Endothelial cell of umbilical vein (primary cell): ENCODE measurements at regions not wholly inside any gene's neighbourhood (a gene's known extent, or its start where the extent isn't known, plus 50 kb on each side); places are given as distances from the start of the nearest gene placed in this dataset.

ENCODE experiments used
- BruUV-seq: library from RNA; stranded (reverse); fragments of 400-500 nt; replicated peaks from 2 replicates; lab custom pipeline; 2021; lab: Mats Ljungman, UMichigan
- CTCF ChIA-PET: fragments of 300-600, 350-600 bp; sonication (Branson Sonifier 250); formaldehyde crosslinking; loops from one replicate; lab custom pipeline; 2021; ENCODE audit warnings: antibody characterized with exemption, inconsistent platforms; lab: Charles Lee
- POLR2A ChIA-PET: fragments of 300-600, 350-600 bp; sonication (Branson Sonifier 250); formaldehyde crosslinking; loops from one replicate; lab custom pipeline; 2021; ENCODE audit warnings: antibody characterized with exemption, inconsistent platforms; lab: Charles Lee
- DNase-seq: peaks from one replicate; pipeline ENCODE4 v3.0.0-alpha.2; 2011; ENCODE audit warnings: low read depth, low spot score
- FAIRE-seq: peaks from 2 replicates; lab custom pipeline; 2011; peaks lifted over from hg19 to GRCh38; lab: Jason Lieb, UNC
- H2AFZ ChIP-seq: 2 replicates; pipeline ENCODE4 v1.6.0; 2012; ENCODE audit warnings: low read depth, low read length, control low read depth, inconsistent platforms
- H3K27ac ChIP-seq: 2 replicates; pipeline ENCODE4 v1.5.1; 2011; ENCODE audit warnings: low read depth, mild to moderate bottlenecking, control low read depth, low read length, moderate library complexity; ENCODE audit not compliant: insufficient read depth
- H3K27me3 ChIP-seq, 2 experiments: 2 replicates each; pipeline versions ENCODE4 v1.6.0 to v1.6.1; 2011; ENCODE audit warnings: low read length in 2 of 2, mixed read lengths in 1 of 2; ENCODE audit not compliant: control insufficient read depth in 2 of 2, insufficient read depth in 2 of 2
- H3K36me3 ChIP-seq, 2 experiments: 2 replicates in 1 of 2; 3 replicates in 1 of 2; pipeline ENCODE4 v1.5.1; 2011; ENCODE audit warnings: low read length in 2 of 2, mild to moderate bottlenecking in 1 of 2, moderate library complexity in 1 of 2; ENCODE audit not compliant: control insufficient read depth in 2 of 2, insufficient read depth in 2 of 2; ENCODE audit errors: extremely low read depth in 1 of 2
- H3K4me1 ChIP-seq: 3 replicates; pipeline ENCODE4 v1.5.1; 2011; ENCODE audit warnings: mild to moderate bottlenecking, low read length; ENCODE audit not compliant: control insufficient read depth, insufficient read depth; ENCODE audit errors: extremely low read depth
- H3K4me2 ChIP-seq: 2 replicates; pipeline ENCODE4 v1.6.1; 2011; ENCODE audit warnings: low read length, control low read depth, mixed read lengths; ENCODE audit not compliant: insufficient read depth
- H3K4me3 ChIP-seq, 3 experiments: fragments of 200-600 bp in 1 of 3; sonication (generic), shearing (Covaris generic) in 1 of 3; replicated peaks in 1 of 3; 2 replicates each; pipeline ENCODE4 v1.5.1; 2011 to 2016; ENCODE audit warnings: control low read depth in 3 of 3, low read length in 3 of 3, mild to moderate bottlenecking in 2 of 3, inconsistent platforms in 1 of 3, low read depth in 1 of 3, moderate library complexity in 1 of 3; ENCODE audit not compliant: insufficient read depth in 1 of 3
- H3K79me2 ChIP-seq: 2 replicates; pipeline ENCODE4 v1.6.0; 2012; ENCODE audit warnings: low read length, inconsistent platforms; ENCODE audit not compliant: control insufficient read depth, insufficient read depth
- H3K9ac ChIP-seq: replicated peaks from 2 replicates; pipeline ENCODE3; 2011; ENCODE audit warnings: low read length, control low read depth; ENCODE audit not compliant: insufficient read depth; ENCODE audit errors: extremely low read depth
- H3K9me1 ChIP-seq: replicated peaks from 3 replicates; pipeline ENCODE4 v1.6.0; 2011; ENCODE audit warnings: mild to moderate bottlenecking, low read length; ENCODE audit not compliant: control insufficient read depth, insufficient read depth; ENCODE audit errors: extremely low read depth
- H3K9me3 ChIP-seq: replicated peaks from 2 replicates; pipeline ENCODE4 v1.5.1; 2012; ENCODE audit warnings: low read length, inconsistent platforms; ENCODE audit not compliant: control insufficient read depth, insufficient read depth
- H4K20me1 ChIP-seq: replicated peaks from 2 replicates; pipeline ENCODE3; 2011; ENCODE audit warnings: mild to moderate bottlenecking, low read length; ENCODE audit not compliant: control insufficient read depth, insufficient read depth; ENCODE audit errors: extremely low read depth
- CTCF ChIP-seq, 2 donors: IDR thresholded peaks; 1 replicate in 1 of 2; 2 replicates in 1 of 2; pipeline ENCODE4 v1.5.1; 2011; ENCODE audit warnings: low read length in 2 of 2, mild to moderate bottlenecking in 2 of 2, moderate library complexity in 2 of 2, control low read depth in 1 of 2, inconsistent platforms in 1 of 2, low read depth in 1 of 2; ENCODE audit not compliant: insufficient read depth in 1 of 2; ENCODE audit errors: extremely low read depth in 1 of 2
- FOS ChIP-seq: IDR thresholded peaks from 2 replicates; pipeline ENCODE4 v1.6.1; 2011; ENCODE audit warnings: mild to moderate bottlenecking, low read length, moderate library complexity, borderline replicate concordance; ENCODE audit not compliant: insufficient read depth
- GATA2 ChIP-seq: IDR thresholded peaks from 2 replicates; pipeline ENCODE4 v1.7.0; 2011; ENCODE audit warnings: low read depth, mild to moderate bottlenecking, moderate library complexity, mixed read lengths, low read length; ENCODE audit not compliant: insufficient read length, insufficient read depth
- JUN ChIP-seq: IDR thresholded peaks from 2 replicates; pipeline ENCODE4 v1.6.1; 2011; ENCODE audit warnings: borderline replicate concordance, low read depth; ENCODE audit not compliant: insufficient read length, insufficient read depth
- MAX ChIP-seq: IDR thresholded peaks from 2 replicates; pipeline ENCODE4 v1.6.1; 2011; ENCODE audit not compliant: insufficient read depth, insufficient read length
- POLR2A ChIP-seq: IDR thresholded peaks from 2 replicates; pipeline ENCODE4 v1.6.1; 2012; ENCODE audit warnings: low read depth, mild to moderate bottlenecking, control low read depth, low read length
- POLR2AphosphoS5 ChIP-seq: IDR thresholded peaks from 2 replicates; pipeline ENCODE4 v1.6.1; 2012; ENCODE audit warnings: low read depth, mild to moderate bottlenecking, control low read depth, low read length, moderate library complexity; ENCODE audit not compliant: insufficient read depth
- dilution Hi-C: fragments of 300-500 bp; cut with MboI; formaldehyde crosslinking; loops from one replicate; pipeline ENCODE4 v1.15.0; 2019; ENCODE audit warnings: low sequenced_read_pairs; ENCODE audit not compliant: extremely low pct_ligation_motif_present
- intact Hi-C: fragments of 100-400 bp; cut with micrococcal nuclease; formaldehyde crosslinking; loops from one replicate; pipeline ENCODE4 v1.10.0; 2022

- dilution Hi-C loops (no loop called here), intact Hi-C loops (no loop called here)
- Histone ChIP-seq H3K4me1 (no peaks in the 10 kb centered on the region), H3K4me3 (no peak overlapping the region), H3K79me2 (no peaks in the 10 kb centered on the region), H3K36me3 (no peaks in the 10 kb centered on the region), H3K9me1 (no peaks in the 10 kb centered on the region), H4K20me1 (no peaks in the 10 kb centered on the region), H3K27me3 (no peaks in the 10 kb centered on the region), H3K27ac (no peak overlapping the region), H3K9ac (no peak overlapping the region), H3K4me2 (no peak overlapping the region), H2AFZ (no peak overlapping the region), H3K9me3 (no peaks in the 10 kb centered on the region)
- no TSS peak for BruUV-seq
- FAIRE-seq (no peak), DNase-seq (no peak)
- ChIA-PET CTCF (no interaction called here), POLR2A (no interaction called here)
- no peak for TF ChIP-seq POLR2A
Observed at GRCh38 chr3:86481031-86481430, 509.9 kb downstream of the VGLL3 start.

- POLR2A ChIA-PET: no interaction called here
Observed at GRCh38 chr3:86464180-86464579, 526.8 kb downstream of the VGLL3 start.

More at GRCh38 chr3:86464180-86464579, 526.8 kb downstream of the VGLL3 start:
- Histone ChIP-seq H3K4me3 (no peak overlapping the region), H3K79me2 (no peaks in the 10 kb centered on the region), H3K4me2 (no peak overlapping the region), H3K9ac (no peak overlapping the region), H3K27ac (no peak overlapping the region), H3K36me3 (no peaks in the 10 kb centered on the region), H3K27me3 (no peaks in the 10 kb centered on the region), H3K4me1 (no peaks in the 10 kb centered on the region), H4K20me1 (no peaks in the 10 kb centered on the region), H2AFZ (no peak overlapping the region), H3K9me3 (peaks cover 2% of the 10 kb centered on the region), H3K9me1 (no peaks in the 10 kb centered on the region)
- no peak for FAIRE-seq
- dilution Hi-C loops: no loop called here
- TF ChIP-seq FOS (no peak), POLR2AphosphoS5 (no peak), MAX (no peak), GATA2 (no peak), JUN (no peak), CTCF (IDR thresholded peaks at IDR 0.05; ENCODE audit: extremely low read depth in 1 of 2, insufficient read depth in 1 of 2, low read depth in 1 of 2, low read length in 2 of 2) (no peak)
- intact Hi-C loops: no loop called here
- CTCF ChIA-PET: no interaction called here
- no peak for DNase-seq
- BruUV-seq: no TSS peak
